Activated B cell treated with CpG ODN at 0.5 μM for 24 hours (primary cell): ENCODE measurements at regions not wholly inside any gene's neighbourhood (a gene's known extent, or its start where the extent isn't known, plus 50 kb on each side); places are given as distances from the start of the nearest gene placed in this dataset.

ENCODE experiments used
- ATAC-seq: fragments of 200-7000 bp; cut with Tn5 transposase; one replicate; pipeline ENCODE4 v1.10.0; 2021; ENCODE audit warnings: low read depth, mild to moderate bottlenecking, moderate library complexity
- CTCF ChIA-PET: fragments of 350-600 bp; sonication (Branson Sonifier 250); formaldehyde crosslinking; loops from one replicate; lab custom pipeline; 2021; ENCODE audit warnings: antibody characterized with exemption; lab: Charles Lee
- POLR2A ChIA-PET: fragments of 350-600 bp; sonication (Branson Sonifier 250); formaldehyde crosslinking; loops from one replicate; lab custom pipeline; 2021; ENCODE audit warnings: antibody characterized with exemption; lab: Charles Lee
- DNase-seq: peaks from one replicate; pipeline ENCODE4 v3.0.0; 2022
- H3K27ac Mint-ChIP-seq: one replicate; pipeline ENCODE4 v1.8.0; 2020; ENCODE audit warnings: mixed read lengths
- H3K27me3 Mint-ChIP-seq: one replicate; pipeline ENCODE4 v1.8.0; 2021; ENCODE audit warnings: mixed read lengths
- H3K36me3 Mint-ChIP-seq: one replicate; pipeline ENCODE4 v1.8.0; 2021; ENCODE audit warnings: low read depth, mixed read lengths
- H3K4me1 Mint-ChIP-seq: one replicate; pipeline ENCODE4 v1.8.0; 2021; ENCODE audit warnings: mixed read lengths
- H3K4me3 Mint-ChIP-seq: one replicate; pipeline ENCODE4 v1.8.0; 2020; ENCODE audit warnings: mild to moderate bottlenecking, mixed read lengths
- H3K9me3 Mint-ChIP-seq: one replicate; pipeline ENCODE4 v1.8.0; 2020; ENCODE audit warnings: mixed read lengths
- intact Hi-C: fragments of 100-400 bp; cut with micrococcal nuclease; formaldehyde crosslinking; loops from one replicate; pipeline ENCODE4 v1.15.1; 2024
- TF ChIP-seq, protein P1 (sequence below): fragments of 200-600 bp; IDR thresholded peaks from one replicate; pipeline ENCODE4 v1.8.0; 2022; ENCODE audit warnings: antibody characterized with exemption, mild to moderate bottlenecking

DNA sequence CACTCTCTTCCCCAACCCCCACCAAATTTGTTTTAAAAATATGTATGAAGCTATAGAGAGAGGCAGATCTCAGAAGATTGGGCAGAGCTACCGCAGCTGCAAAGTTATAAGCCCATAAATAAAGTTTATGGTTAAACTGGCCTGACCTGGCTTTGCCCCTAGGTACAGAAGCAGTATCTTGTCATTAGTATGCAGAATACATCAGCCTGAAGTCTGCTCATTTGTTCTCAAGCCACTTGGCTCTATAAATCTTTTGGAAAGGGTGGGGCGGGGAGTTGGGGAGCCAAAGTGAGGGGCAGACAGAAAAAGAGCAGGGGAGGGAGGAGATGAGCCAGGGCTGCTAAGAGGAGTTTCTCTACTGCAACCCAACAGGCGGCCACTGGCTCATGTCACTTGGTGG, 113.2 kb downstream of the SOX9 start:
- ChIA-PET CTCF (no interaction called here), POLR2A (no interaction called here)
- DNase-seq (no peak), ATAC-seq (no peak)
- Mint-ChIP-seq H3K27ac (no peak overlapping the region), H3K27me3 (peaks cover 5% of the 10 kb centered on the region), H3K4me1 (no peaks in the 10 kb centered on the region), H3K4me3 (no peak overlapping the region), H3K9me3 (peaks cover 5% of the 10 kb centered on the region), H3K36me3 (no peaks in the 10 kb centered on the region)
- TF ChIP-seq, protein P1, sequence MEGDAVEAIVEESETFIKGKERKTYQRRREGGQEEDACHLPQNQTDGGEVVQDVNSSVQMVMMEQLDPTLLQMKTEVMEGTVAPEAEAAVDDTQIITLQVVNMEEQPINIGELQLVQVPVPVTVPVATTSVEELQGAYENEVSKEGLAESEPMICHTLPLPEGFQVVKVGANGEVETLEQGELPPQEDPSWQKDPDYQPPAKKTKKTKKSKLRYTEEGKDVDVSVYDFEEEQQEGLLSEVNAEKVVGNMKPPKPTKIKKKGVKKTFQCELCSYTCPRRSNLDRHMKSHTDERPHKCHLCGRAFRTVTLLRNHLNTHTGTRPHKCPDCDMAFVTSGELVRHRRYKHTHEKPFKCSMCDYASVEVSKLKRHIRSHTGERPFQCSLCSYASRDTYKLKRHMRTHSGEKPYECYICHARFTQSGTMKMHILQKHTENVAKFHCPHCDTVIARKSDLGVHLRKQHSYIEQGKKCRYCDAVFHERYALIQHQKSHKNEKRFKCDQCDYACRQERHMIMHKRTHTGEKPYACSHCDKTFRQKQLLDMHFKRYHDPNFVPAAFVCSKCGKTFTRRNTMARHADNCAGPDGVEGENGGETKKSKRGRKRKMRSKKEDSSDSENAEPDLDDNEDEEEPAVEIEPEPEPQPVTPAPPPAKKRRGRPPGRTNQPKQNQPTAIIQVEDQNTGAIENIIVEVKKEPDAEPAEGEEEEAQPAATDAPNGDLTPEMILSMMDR = no peak
- intact Hi-C loops = no loop called here

DNA sequence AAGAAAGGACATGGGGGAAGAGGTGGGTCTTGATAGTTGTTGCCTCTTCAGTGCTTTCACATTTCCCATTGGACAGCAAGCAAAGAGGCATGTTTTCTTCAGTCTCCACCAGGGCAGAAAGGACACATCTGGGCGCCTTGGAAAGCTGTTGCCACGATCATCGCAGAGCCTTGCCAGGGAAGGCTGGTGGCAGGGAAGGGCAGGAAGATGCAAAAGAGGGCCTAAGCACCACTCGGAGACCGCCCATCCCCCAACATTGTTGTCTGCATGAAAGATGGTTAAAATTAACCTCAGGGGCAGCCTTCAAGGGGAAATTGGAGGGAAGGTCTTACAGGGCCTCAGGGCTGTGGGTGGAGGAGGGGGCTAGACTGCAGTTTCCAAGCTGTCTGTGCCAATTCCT, 114.2 kb downstream of the SOX9 start:
- Mint-ChIP-seq H3K27ac (no peak overlapping the region), H3K9me3 (peaks cover 8% of the 10 kb centered on the region), H3K36me3 (no peaks in the 10 kb centered on the region), H3K4me1 (no peaks in the 10 kb centered on the region), H3K27me3 (peaks cover 5% of the 10 kb centered on the region), H3K4me3 (no peak overlapping the region)
- intact Hi-C loops = no loop called here
- TF ChIP-seq, protein P1 = no peak
- ChIA-PET CTCF (no interaction called here), POLR2A (no interaction called here)
- ATAC-seq (no peak), DNase-seq (no peak)

DNA sequence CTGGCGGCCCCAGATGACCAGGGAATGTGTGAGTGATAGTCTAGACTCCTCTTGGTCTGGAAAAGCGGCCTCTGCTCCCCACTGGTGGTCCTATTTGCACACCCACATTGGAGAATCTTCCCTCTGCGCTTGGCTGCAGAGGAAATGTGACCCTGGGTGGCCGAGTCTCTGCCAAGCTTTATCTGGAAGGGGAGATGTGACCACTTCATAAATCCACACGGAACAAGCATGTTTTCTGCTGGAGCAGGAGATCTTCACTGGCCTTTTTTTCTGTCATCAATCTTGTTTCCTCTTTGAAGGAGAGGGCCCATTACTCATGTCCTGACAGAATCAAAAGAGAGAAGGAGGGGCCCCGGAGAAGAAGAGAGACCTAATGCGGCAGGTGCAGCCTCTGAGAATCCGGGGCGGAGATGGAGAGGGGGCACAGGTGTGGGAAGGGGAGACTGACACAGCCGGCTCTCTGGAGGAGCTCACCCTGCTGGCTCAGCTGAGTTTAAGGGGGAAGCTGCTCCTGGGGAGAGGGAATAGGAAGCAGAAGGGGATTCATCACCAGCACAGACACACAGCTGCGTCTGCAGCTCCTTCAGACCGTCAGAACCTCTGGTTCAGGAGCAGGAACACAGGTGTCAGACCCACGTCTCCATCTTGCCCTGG, 116.3 kb downstream of the SOX9 start:
- intact Hi-C loops = no loop called here
- ChIA-PET CTCF (no interaction called here), POLR2A (no interaction called here)
- ATAC-seq (no peak), DNase-seq (no peak)
- peaks cover 5% of the 10 kb centered on the region for H3K27me3 Mint-ChIP-seq
- no peak overlapping the region for H3K27ac Mint-ChIP-seq
- TF ChIP-seq, protein P1 = no peak
- H3K4me3 Mint-ChIP-seq = no peak overlapping the region
- H3K36me3 Mint-ChIP-seq = no peaks in the 10 kb centered on the region
- H3K9me3 Mint-ChIP-seq = peaks cover 7% of the 10 kb centered on the region
- no peaks in the 10 kb centered on the region for H3K4me1 Mint-ChIP-seq

DNA sequence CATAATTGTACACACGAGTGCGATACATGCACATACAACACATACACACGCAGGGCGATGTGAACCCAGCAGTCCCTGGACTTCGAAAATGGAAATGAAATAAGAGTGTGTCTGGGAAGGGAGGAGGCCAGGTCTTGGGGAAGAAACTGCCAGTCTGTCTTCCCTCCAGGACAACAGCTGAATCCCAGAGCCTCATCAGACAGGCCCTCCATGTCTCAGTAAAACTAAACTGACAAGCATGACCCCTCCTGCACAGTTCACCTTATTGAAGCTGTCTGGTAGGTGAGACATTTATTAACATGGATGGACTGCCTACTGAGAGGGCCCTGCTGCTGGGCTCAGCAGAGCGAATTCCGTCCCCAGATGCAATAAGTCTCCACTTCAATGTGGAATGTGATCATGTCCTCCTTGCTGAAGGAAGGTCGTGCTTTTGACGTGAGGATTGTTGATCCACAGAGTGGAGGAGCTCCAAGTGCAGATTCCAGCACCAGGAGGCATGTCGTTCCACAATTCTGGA, 117.4 kb downstream of the SOX9 start:
- H3K9me3 Mint-ChIP-seq = peaks cover 9% of the 10 kb centered on the region
- H3K4me1 Mint-ChIP-seq = no peaks in the 10 kb centered on the region
- no peak overlapping the region for H3K27ac Mint-ChIP-seq
- DNase-seq (no peak), ATAC-seq (no peak)
- H3K4me3 Mint-ChIP-seq = no peak overlapping the region
- TF ChIP-seq, protein P1 = no peak
- intact Hi-C loops = no loop called here
- no peaks in the 10 kb centered on the region for H3K36me3 Mint-ChIP-seq
- ChIA-PET POLR2A (no interaction called here), CTCF (no interaction called here)
- H3K27me3 Mint-ChIP-seq = peaks cover 5% of the 10 kb centered on the region

DNA sequence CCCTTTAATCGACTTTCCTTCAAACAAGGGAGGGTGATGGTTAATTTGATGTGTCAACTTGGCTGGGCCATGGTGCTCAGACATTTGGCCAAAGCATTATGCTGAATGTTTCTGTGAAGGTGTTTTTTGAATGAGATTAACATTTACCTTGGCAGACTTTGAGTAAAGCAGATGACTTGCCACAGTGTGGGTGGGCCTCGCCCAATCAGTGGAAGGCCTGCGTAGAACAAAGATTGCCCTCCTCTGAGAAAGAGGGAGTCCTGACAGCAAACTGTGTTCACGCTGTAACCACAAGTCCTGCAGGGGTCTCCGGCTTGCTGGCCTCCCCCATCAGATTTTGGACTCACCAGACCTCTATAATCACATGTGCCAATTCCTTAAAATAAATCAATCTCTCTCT, 118.7 kb downstream of the SOX9 start:
- no peak for ATAC-seq
- H3K36me3 Mint-ChIP-seq = no peaks in the 10 kb centered on the region

More for the DNA sequence above, 118.7 kb downstream of the SOX9 start:
- ChIA-PET CTCF (no interaction called here), POLR2A (no interaction called here)
- no peak for DNase-seq
- intact Hi-C loops = no loop called here
- no peak overlapping the region for H3K27ac Mint-ChIP-seq
- H3K27me3 Mint-ChIP-seq = peaks cover 5% of the 10 kb centered on the region
- H3K9me3 Mint-ChIP-seq = peaks cover 12% of the 10 kb centered on the region
- no peak overlapping the region for H3K4me3 Mint-ChIP-seq
- TF ChIP-seq, protein P1 = no peak
- H3K4me1 Mint-ChIP-seq = no peaks in the 10 kb centered on the region
